LHCN-M2 (cell line): ENCODE measurements at regions not wholly inside any gene's neighbourhood (a gene's known extent, or its start where the extent isn't known, plus 50 kb on each side); places are given as distances from the start of the nearest gene placed in this dataset.

ENCODE experiments used
- DNase-seq: peaks from one replicate; pipeline ENCODE4 v3.0.0-alpha.2; 2012; ENCODE audit warnings: low read depth

- DNase-seq: no peak
Measured at GRCh38 chrX:141759238-141759637, 60.7 kb upstream of the SPANXD start.

GRCh38 chrX:141760761-141761160, 62.2 kb upstream of the SPANXD start:
- peak; percentile 88 for DNase-seq

- DNase-seq: no peak
Measured at GRCh38 chrX:141787655-141788054, 50.5 kb upstream of the MAGEC3 start.
